CD4-positive, alpha-beta T cell (primary cell): ENCODE measurements at regions not wholly inside any gene's neighbourhood (a gene's known extent, or its start where the extent isn't known, plus 50 kb on each side); places are given as distances from the start of the nearest gene placed in this dataset.

Experiments used
- ATAC-seq: fragments of 200-7000 bp; cut with Tn5 transposase; one replicate; pipeline ENCODE4 v1.10.0; 2022; ENCODE audit warnings: mild to moderate bottlenecking; ENCODE audit not compliant: poor library complexity
- CTCF ChIA-PET: fragments of 350-600 bp; sonication (Branson Sonifier 250); formaldehyde crosslinking; loops from one replicate; lab custom pipeline; 2021; ENCODE audit warnings: antibody characterized with exemption, inconsistent platforms; lab: Charles Lee
- POLR2A ChIA-PET: fragments of 350-600 bp; sonication (Branson Sonifier 250); formaldehyde crosslinking; loops from one replicate; lab custom pipeline; 2021; ENCODE audit warnings: antibody characterized with exemption, inconsistent platforms; lab: Charles Lee
- DNase-seq, 14 experiments: peaks; one replicate each; pipeline ENCODE4 v3.0.0-alpha.2; 2013 to 2020; ENCODE audit warnings: mixed read lengths in 2 of 14
- H3K27ac ChIP-seq, 2 donors: one replicate each; pipeline versions ENCODE4 v1.5.1 to v1.7.0; 2013; ENCODE audit warnings: low read length in 2 of 2, low read depth in 1 of 2, mild to moderate bottlenecking in 1 of 2
- H3K27me3 ChIP-seq, 2 experiments: 1 replicate in 1 of 2; 2 replicates in 1 of 2; pipeline versions ENCODE4 v1.6.1 to v1.7.0; 2013; ENCODE audit warnings: low read length in 2 of 2, control low read depth in 1 of 2, mild to moderate bottlenecking in 1 of 2, moderate library complexity in 1 of 2; ENCODE audit not compliant: insufficient read depth in 2 of 2, control insufficient read depth in 1 of 2
- H3K36me3 ChIP-seq: one replicate; pipeline ENCODE4 v1.6.1; 2013; ENCODE audit warnings: low read length, control low read depth; ENCODE audit not compliant: insufficient read depth
- H3K4me1 ChIP-seq: one replicate; pipeline ENCODE4 v1.6.1; 2013; ENCODE audit warnings: low read length, control low read depth; ENCODE audit not compliant: insufficient read depth
- H3K4me3 ChIP-seq: one replicate; pipeline ENCODE4 v1.5.1; 2013; ENCODE audit warnings: mild to moderate bottlenecking, low read length, moderate library complexity
- H3K9me3 ChIP-seq, 2 experiments: 1 replicate in 1 of 2; 2 replicates in 1 of 2; pipeline versions ENCODE4 v1.6.1 to v1.7.0; 2013; ENCODE audit warnings: low read length in 2 of 2, mild to moderate bottlenecking in 2 of 2, control low read depth in 1 of 2, moderate library complexity in 1 of 2; ENCODE audit not compliant: control insufficient read depth in 1 of 2, insufficient read depth in 1 of 2
- H3K27ac Mint-ChIP-seq: one replicate; pipeline ENCODE4 v1.8.0; 2020; ENCODE audit warnings: mixed read lengths
- H3K27me3 Mint-ChIP-seq: one replicate; pipeline ENCODE4 v1.8.0; 2021; ENCODE audit warnings: mixed read lengths
- H3K36me3 Mint-ChIP-seq: one replicate; pipeline ENCODE4 v1.8.0; 2021; ENCODE audit warnings: low read depth, mixed read lengths
- H3K4me1 Mint-ChIP-seq: one replicate; pipeline ENCODE4 v1.8.0; 2021; ENCODE audit warnings: low read depth, mixed read lengths
- H3K4me3 Mint-ChIP-seq: one replicate; pipeline ENCODE4 v1.8.0; 2020; ENCODE audit warnings: mild to moderate bottlenecking, mixed read lengths
- H3K9me3 Mint-ChIP-seq: one replicate; pipeline ENCODE4 v1.8.0; 2020; ENCODE audit warnings: mixed read lengths
- intact Hi-C, 2 experiments: fragments of 100-400 bp; cut with DNase I in 1 of 2; cut with micrococcal nuclease in 1 of 2; formaldehyde crosslinking; loops; one replicate each; pipeline versions ENCODE4 v1.15.1 to v1.9.0; 2023 to 2025; cut with DNase I, micrococcal nuclease
- TF ChIP-seq, protein P1 (sequence below): fragments of 200-600 bp; IDR thresholded peaks from one replicate; pipeline ENCODE4 v1.8.0; 2022; ENCODE audit warnings: antibody characterized with exemption, mild to moderate bottlenecking

DNA sequence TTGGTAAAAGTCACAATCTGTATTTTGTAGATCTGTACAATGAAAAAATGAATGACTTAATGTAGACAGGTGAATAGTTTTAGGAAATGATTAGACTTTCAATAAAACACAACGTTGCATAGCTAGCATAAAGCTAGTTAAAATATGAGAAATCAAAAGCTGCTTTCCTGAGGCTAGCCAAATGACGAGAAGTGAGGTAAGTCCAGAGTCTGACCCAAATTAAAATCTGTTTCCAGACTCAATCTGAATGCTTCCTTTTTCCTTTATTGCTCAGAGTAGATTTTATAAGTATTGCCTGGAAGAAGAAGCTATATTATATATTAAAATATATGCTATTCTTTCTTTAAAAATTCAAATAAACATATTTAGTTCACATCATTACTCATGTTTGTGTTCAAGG is 615.4 kb downstream of the CD109 start:
- Histone ChIP-seq H3K27me3 (no peaks in the 10 kb centered on the region), H3K4me3 (no peak overlapping the region), H3K4me1 (no peaks in the 10 kb centered on the region), H3K36me3 (no peaks in the 10 kb centered on the region), H3K27ac (no peak overlapping the region), H3K9me3 (no peaks in the 10 kb centered on the region)
- no peak overlapping the region for H3K27ac Mint-ChIP-seq
- TF ChIP-seq, protein P1, sequence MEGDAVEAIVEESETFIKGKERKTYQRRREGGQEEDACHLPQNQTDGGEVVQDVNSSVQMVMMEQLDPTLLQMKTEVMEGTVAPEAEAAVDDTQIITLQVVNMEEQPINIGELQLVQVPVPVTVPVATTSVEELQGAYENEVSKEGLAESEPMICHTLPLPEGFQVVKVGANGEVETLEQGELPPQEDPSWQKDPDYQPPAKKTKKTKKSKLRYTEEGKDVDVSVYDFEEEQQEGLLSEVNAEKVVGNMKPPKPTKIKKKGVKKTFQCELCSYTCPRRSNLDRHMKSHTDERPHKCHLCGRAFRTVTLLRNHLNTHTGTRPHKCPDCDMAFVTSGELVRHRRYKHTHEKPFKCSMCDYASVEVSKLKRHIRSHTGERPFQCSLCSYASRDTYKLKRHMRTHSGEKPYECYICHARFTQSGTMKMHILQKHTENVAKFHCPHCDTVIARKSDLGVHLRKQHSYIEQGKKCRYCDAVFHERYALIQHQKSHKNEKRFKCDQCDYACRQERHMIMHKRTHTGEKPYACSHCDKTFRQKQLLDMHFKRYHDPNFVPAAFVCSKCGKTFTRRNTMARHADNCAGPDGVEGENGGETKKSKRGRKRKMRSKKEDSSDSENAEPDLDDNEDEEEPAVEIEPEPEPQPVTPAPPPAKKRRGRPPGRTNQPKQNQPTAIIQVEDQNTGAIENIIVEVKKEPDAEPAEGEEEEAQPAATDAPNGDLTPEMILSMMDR, result no peak
- no peaks in the 10 kb centered on the region for H3K27me3 Mint-ChIP-seq
- CTCF ChIA-PET, result no interaction called here
- intact Hi-C loops, result no loop called here
- H3K4me3 Mint-ChIP-seq, result no peak overlapping the region
- no peak for ATAC-seq
- no peaks in the 10 kb centered on the region for H3K36me3 Mint-ChIP-seq
- no peaks in the 10 kb centered on the region for H3K4me1 Mint-ChIP-seq
- H3K9me3 Mint-ChIP-seq, result peaks cover 2% of the 10 kb centered on the region
- POLR2A ChIA-PET, result no interaction called here
- no peak for DNase-seq

DNA sequence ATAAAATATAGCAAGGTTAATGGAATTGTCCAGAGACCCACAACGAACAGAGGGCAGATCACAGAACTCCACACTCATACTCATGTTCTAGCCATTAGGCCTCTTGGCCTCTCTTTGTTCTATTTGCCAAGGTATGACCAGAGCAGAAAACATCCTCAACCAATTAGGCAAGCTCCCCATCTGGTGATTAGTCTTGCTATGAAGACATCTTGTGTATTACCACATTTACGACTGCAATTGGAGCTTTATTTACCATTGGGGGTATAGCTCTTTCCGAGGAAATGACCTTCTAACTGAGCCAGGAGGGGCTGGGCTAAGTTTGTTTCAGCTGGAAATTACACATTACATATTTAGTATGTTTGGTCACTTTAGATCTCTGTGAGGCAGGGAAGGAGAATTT is 593.9 kb downstream of the CD109 start:
- Histone ChIP-seq H3K27ac (no peak overlapping the region), H3K9me3 (no peaks in the 10 kb centered on the region), H3K27me3 (no peaks in the 10 kb centered on the region), H3K4me1 (no peaks in the 10 kb centered on the region), H3K4me3 (no peak overlapping the region), H3K36me3 (no peaks in the 10 kb centered on the region)
- DNase-seq, result no peak
- Mint-ChIP-seq H3K27me3 (no peaks in the 10 kb centered on the region), H3K27ac (no peak overlapping the region), H3K36me3 (no peaks in the 10 kb centered on the region), H3K9me3 (peaks cover 5% of the 10 kb centered on the region), H3K4me1 (no peaks in the 10 kb centered on the region), H3K4me3 (no peak overlapping the region)
- intact Hi-C loops, result no loop called here
- ChIA-PET POLR2A (no interaction called here), CTCF (no interaction called here)
- TF ChIP-seq, protein P1, result no peak
- no peak for ATAC-seq

- H3K9me3 Mint-ChIP-seq, result peaks cover 4% of the 10 kb centered on the region
- TF ChIP-seq, protein P1, result no peak
Measured at GRCh38 chr6:74287932-74288331, 591.9 kb downstream of the CD109 start.

More at GRCh38 chr6:74287932-74288331, 591.9 kb downstream of the CD109 start:
- H3K4me1 Mint-ChIP-seq, result no peaks in the 10 kb centered on the region
- no peak overlapping the region for H3K4me3 Mint-ChIP-seq
- Histone ChIP-seq H3K4me3 (no peak overlapping the region), H3K9me3 (no peaks in the 10 kb centered on the region), H3K27ac (no peak overlapping the region), H3K4me1 (no peaks in the 10 kb centered on the region), H3K36me3 (no peaks in the 10 kb centered on the region), H3K27me3 (no peaks in the 10 kb centered on the region)
- ATAC-seq (no peak), DNase-seq (no peak)
- H3K36me3 Mint-ChIP-seq, result no peaks in the 10 kb centered on the region
- ChIA-PET POLR2A (no interaction called here), CTCF (no interaction called here)
- H3K27ac Mint-ChIP-seq, result no peak overlapping the region
- intact Hi-C loops, result no loop called here
- H3K27me3 Mint-ChIP-seq, result no peaks in the 10 kb centered on the region
